A549 (cell line): ENCODE measurements at regions not wholly inside any gene's neighbourhood (a gene's known extent, or its start where the extent isn't known, plus 50 kb on each side); places are given as distances from the start of the nearest gene placed in this dataset.

Experiments
- CEBPB ChIP-seq, 2 experiments: fragments of >200 bp in 1 of 2; sonication (Bioruptor Twin) in 1 of 2; formaldehyde crosslinking in 1 of 2; IDR thresholded peaks; 2 replicates each; pipeline ENCODE4 v1.6.1; 2012 to 2016
- CHD2 ChIP-seq: fragments of 150-350 bp; IDR thresholded peaks from 2 replicates; pipeline ENCODE4 v1.6.1; 2014; ENCODE audit warnings: low read length; ENCODE audit not compliant: partially characterized antibody
- TP53 ChIP-seq: fragments of 250-450 bp; sonication (Bioruptor Pico); IDR thresholded peaks from 2 replicates; pipeline ENCODE4 v1.5.0; 2021; ENCODE audit warnings: mild to moderate bottlenecking, moderate library complexity
- TF ChIP-seq, protein P1 (sequence below): fragments of >200 bp; sonication (Bioruptor Twin); formaldehyde crosslinking; IDR thresholded peaks from 3 replicates; pipeline ENCODE4 v1.5.1; 2016

DNA sequence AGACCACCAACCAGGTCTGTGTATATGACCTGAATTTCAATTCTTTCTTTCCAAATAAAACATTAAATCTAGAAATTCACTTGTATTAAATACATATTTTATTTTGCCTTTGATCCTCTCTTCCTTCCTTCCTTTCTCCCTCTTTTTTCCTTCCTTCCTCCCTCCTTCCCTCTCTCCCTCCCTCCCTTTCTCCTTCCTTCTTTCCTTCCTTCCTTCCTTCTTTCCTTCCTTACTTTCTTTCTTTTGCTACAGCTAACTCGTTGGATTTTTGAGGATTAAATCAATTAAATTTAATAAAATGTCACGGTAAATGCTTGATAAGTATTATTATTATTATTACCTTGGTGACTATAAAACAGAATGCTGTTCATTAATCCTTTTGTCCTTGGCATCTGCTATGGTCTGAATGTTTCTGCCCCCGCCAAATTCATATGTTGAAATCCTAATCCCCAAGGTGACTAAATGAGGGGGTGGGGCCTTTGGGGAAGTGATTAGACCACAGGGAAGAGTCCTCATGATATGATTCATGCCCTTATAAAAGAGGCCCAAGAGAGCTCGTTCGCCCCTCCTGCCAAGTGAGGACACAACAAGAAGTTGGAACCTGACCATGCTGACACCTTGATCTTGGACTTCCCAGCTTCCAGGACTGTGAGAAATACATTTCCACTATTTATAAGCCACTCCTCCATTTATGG, 67.6 kb upstream of the BTBD3 start:
- TF ChIP-seq, protein P1, sequence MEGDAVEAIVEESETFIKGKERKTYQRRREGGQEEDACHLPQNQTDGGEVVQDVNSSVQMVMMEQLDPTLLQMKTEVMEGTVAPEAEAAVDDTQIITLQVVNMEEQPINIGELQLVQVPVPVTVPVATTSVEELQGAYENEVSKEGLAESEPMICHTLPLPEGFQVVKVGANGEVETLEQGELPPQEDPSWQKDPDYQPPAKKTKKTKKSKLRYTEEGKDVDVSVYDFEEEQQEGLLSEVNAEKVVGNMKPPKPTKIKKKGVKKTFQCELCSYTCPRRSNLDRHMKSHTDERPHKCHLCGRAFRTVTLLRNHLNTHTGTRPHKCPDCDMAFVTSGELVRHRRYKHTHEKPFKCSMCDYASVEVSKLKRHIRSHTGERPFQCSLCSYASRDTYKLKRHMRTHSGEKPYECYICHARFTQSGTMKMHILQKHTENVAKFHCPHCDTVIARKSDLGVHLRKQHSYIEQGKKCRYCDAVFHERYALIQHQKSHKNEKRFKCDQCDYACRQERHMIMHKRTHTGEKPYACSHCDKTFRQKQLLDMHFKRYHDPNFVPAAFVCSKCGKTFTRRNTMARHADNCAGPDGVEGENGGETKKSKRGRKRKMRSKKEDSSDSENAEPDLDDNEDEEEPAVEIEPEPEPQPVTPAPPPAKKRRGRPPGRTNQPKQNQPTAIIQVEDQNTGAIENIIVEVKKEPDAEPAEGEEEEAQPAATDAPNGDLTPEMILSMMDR: no peak
- no peak for TF ChIP-seq CHD2
- TF ChIP-seq TP53 (CRISPR knock-in tag): no peak
- TF ChIP-seq CEBPB (IDR thresholded peaks at IDR 0.05): no peak
